Breast epithelium (tissue), 3 donors: ENCODE measurements at regions not wholly inside any gene's neighbourhood (a gene's known extent, or its start where the extent isn't known, plus 50 kb on each side); places are given as distances from the start of the nearest gene placed in this dataset.

Experiments used
- CTCF ChIP-seq, 3 donors: fragments of 450-650 bp; IDR thresholded peaks; one replicate each; pipeline ENCODE4 v1.5.1; 2016 to 2017; ENCODE audit warnings: antibody characterized with exemption in 3 of 3, mild to moderate bottlenecking in 3 of 3, moderate library complexity in 3 of 3
- POLR2AphosphoS5 ChIP-seq, 3 donors: sonication (generic); formaldehyde crosslinking; IDR thresholded peaks; one replicate each; pipeline ENCODE4 v1.6.1; 2017; ENCODE audit warnings: antibody characterized with exemption in 3 of 3

- TF ChIP-seq CTCF (IDR thresholded peaks at IDR 0.05) (no peak), POLR2AphosphoS5 (IDR thresholded peaks at IDR 0.05) (no peak)
Measured at GRCh38 chr2:153657651-153658050, 179.1 kb upstream of the RPRM start.
